GM23338 (cell line): ENCODE measurements at regions not wholly inside any gene's neighbourhood (a gene's known extent, or its start where the extent isn't known, plus 50 kb on each side); places are given as distances from the start of the nearest gene placed in this dataset.

Experiments used
- ATAC-seq: fragments of 200-7000 bp; cut with Tn5 transposase; 3 replicates; pipeline ENCODE4 v1.9.1; 2020
- DNase-seq: peaks from one replicate; pipeline ENCODE4 v3.0.0-alpha.2; 2015; ENCODE audit warnings: low spot score
- H2AFZ ChIP-seq: fragments of 200-600 bp; sonication (generic); 2 replicates; pipeline ENCODE4 v1.8.0; 2016; ENCODE audit warnings: antibody characterized with exemption, mild to moderate bottlenecking, moderate library complexity
- H3F3A ChIP-seq: fragments of 200-600 bp; sonication (generic); replicated peaks from 2 replicates; pipeline ENCODE4 v1.8.0; 2017; ENCODE audit warnings: antibody characterized with exemption, mixed run types, low read depth
- H3K27ac ChIP-seq: fragments of 200-600 bp; sonication (generic); 2 replicates; pipeline ENCODE4 v1.6.1; 2016; ENCODE audit warnings: low read depth
- H3K27me3 ChIP-seq: fragments of 200-600 bp; sonication (generic); 2 replicates; pipeline ENCODE4 v1.8.0; 2016; ENCODE audit warnings: mild to moderate bottlenecking, mixed run types, moderate library complexity; ENCODE audit not compliant: insufficient read depth
- H3K36me3 ChIP-seq: fragments of 200-600 bp; sonication (generic); 2 replicates; pipeline ENCODE4 v1.8.0; 2016; ENCODE audit warnings: mild to moderate bottlenecking; ENCODE audit not compliant: insufficient read depth
- H3K4me1 ChIP-seq: fragments of 200-600 bp; sonication (generic); 2 replicates; pipeline ENCODE4 v1.8.0; 2016; ENCODE audit warnings: mild to moderate bottlenecking, moderate library complexity; ENCODE audit not compliant: insufficient read depth
- H3K4me2 ChIP-seq: fragments of 200-600 bp; sonication (generic); 2 replicates; pipeline ENCODE4 v1.7.1; 2017; ENCODE audit warnings: mixed run types
- H3K4me3 ChIP-seq: fragments of 200-600 bp; sonication (generic); 2 replicates; pipeline ENCODE4 v1.6.1; 2016; ENCODE audit warnings: mixed run types
- H3K79me2 ChIP-seq: fragments of 200-600 bp; sonication (generic); replicated peaks from 2 replicates; pipeline ENCODE4 v1.8.0; 2017; ENCODE audit warnings: mild to moderate bottlenecking; ENCODE audit not compliant: insufficient read depth
- H3K9me2 ChIP-seq: fragments of 200-600 bp; sonication (generic); 2 replicates; pipeline ENCODE4 v1.8.0; 2017; ENCODE audit not compliant: insufficient read depth
- H4K20me1 ChIP-seq: fragments of 200-600 bp; sonication (generic); replicated peaks from 2 replicates; pipeline ENCODE4 v1.8.0; 2017; ENCODE audit warnings: mild to moderate bottlenecking; ENCODE audit not compliant: insufficient read depth
- H3K27ac Mint-ChIP-seq: 2 replicates; pipeline ENCODE4 v1.8.0; 2020; ENCODE audit warnings: inconsistent platforms, mild to moderate bottlenecking, moderate library complexity, mixed read lengths
- H3K27me3 Mint-ChIP-seq: 3 replicates; pipeline ENCODE4 v1.8.0; 2022; ENCODE audit warnings: low read depth, mild to moderate bottlenecking, moderate library complexity, mixed read lengths, inconsistent platforms; ENCODE audit not compliant: insufficient read depth, poor library complexity
- H3K36me3 Mint-ChIP-seq: 3 replicates; pipeline ENCODE4 v1.8.0; 2021; ENCODE audit warnings: low read depth, mild to moderate bottlenecking, inconsistent platforms, moderate library complexity, mixed read lengths
- H3K4me1 Mint-ChIP-seq: 3 replicates; pipeline ENCODE4 v1.8.0; 2020; ENCODE audit warnings: mild to moderate bottlenecking, inconsistent platforms, mixed read lengths
- H3K4me3 Mint-ChIP-seq: 3 replicates; pipeline ENCODE4 v1.8.0; 2021; ENCODE audit warnings: moderate library complexity, mild to moderate bottlenecking, inconsistent platforms, mixed read lengths
- H3K9me3 Mint-ChIP-seq: 3 replicates; pipeline ENCODE4 v1.8.0; 2020; ENCODE audit warnings: moderate library complexity, mild to moderate bottlenecking, inconsistent platforms, mixed read lengths
- CREB1 ChIP-seq: fragments of 250-450 bp; sonication (Bioruptor Pico); IDR thresholded peaks from 2 replicates; pipeline ENCODE4 v1.5.0; 2020; ENCODE audit warnings: low read depth, mild to moderate bottlenecking, moderate library complexity
- ETS1 ChIP-seq: IDR thresholded peaks from 2 replicates; pipeline ENCODE4 v1.6.1; 2016; ENCODE audit warnings: antibody characterized with exemption
- EZH2phosphoT487 ChIP-seq: fragments of 200-600 bp; sonication (generic); IDR thresholded peaks from one replicate; pipeline ENCODE4 v1.8.1; 2018; ENCODE audit warnings: antibody characterized with exemption; ENCODE audit not compliant: unreplicated experiment
- JUNB ChIP-seq: IDR thresholded peaks from one replicate; pipeline ENCODE4 v1.6.1; 2016; ENCODE audit warnings: antibody characterized with exemption; ENCODE audit not compliant: unreplicated experiment
- NANOG ChIP-seq: IDR thresholded peaks from 2 replicates; pipeline ENCODE4 v1.6.1; 2016; ENCODE audit warnings: antibody characterized with exemption, borderline replicate concordance
- REST ChIP-seq: IDR thresholded peaks from one replicate; pipeline ENCODE4 v1.6.1; 2018; ENCODE audit warnings: antibody characterized with exemption; ENCODE audit not compliant: unreplicated experiment
- STAT1 ChIP-seq: IDR thresholded peaks from one replicate; pipeline ENCODE4 v1.6.1; 2016; ENCODE audit warnings: antibody characterized with exemption; ENCODE audit not compliant: unreplicated experiment
- ZNF114 ChIP-seq: fragments of 250-450 bp; sonication (Bioruptor Pico); IDR thresholded peaks from 2 replicates; pipeline ENCODE4 v1.5.0; 2020; ENCODE audit warnings: mild to moderate bottlenecking, moderate library complexity
- ZNF331 ChIP-seq: fragments of 250-450 bp; sonication (Bioruptor Pico); IDR thresholded peaks from 2 replicates; pipeline ENCODE4 v1.5.0; 2020; ENCODE audit warnings: low read depth, mild to moderate bottlenecking, moderate library complexity
- ZNF462 ChIP-seq: fragments of 250-450 bp; sonication (Bioruptor Pico); IDR thresholded peaks from 2 replicates; pipeline ENCODE4 v1.5.0; 2020; ENCODE audit warnings: mild to moderate bottlenecking, moderate library complexity

- Histone ChIP-seq H4K20me1 (no peaks in the 10 kb centered on the region), H2AFZ (no peak overlapping the region), H3K36me3 (no peaks in the 10 kb centered on the region), H3F3A (no peaks in the 10 kb centered on the region), H3K27me3 (no peaks in the 10 kb centered on the region), H3K4me1 (peaks cover 36% of the 10 kb centered on the region), H3K4me3 (no peak overlapping the region), H3K27ac (no peak overlapping the region), H3K9me2 (no peaks in the 10 kb centered on the region), H3K79me2 (no peaks in the 10 kb centered on the region), H3K4me2 (peak overlapping the region; percentile 22; the same call in 1 of the 2 replicates)
- ATAC-seq (no peak), DNase-seq (no peak)
- H3K4me3 Mint-ChIP-seq: no peak overlapping the region
- H3K36me3 Mint-ChIP-seq: no peaks in the 10 kb centered on the region; the same call in 2 of the 3 replicates
- H3K4me1 Mint-ChIP-seq: peaks cover 14% of the 10 kb centered on the region; the same call in 2 of the 3 replicates
- no peak for TF ChIP-seq EZH2phosphoT487
- no peak for TF ChIP-seq REST
- TF ChIP-seq CREB1 (CRISPR knock-in tag): no peak
- no peak for TF ChIP-seq ZNF114 (CRISPR knock-in tag)
- no peak for TF ChIP-seq STAT1
- H3K27me3 Mint-ChIP-seq: no peaks in the 10 kb centered on the region
- peak overlapping the region; percentile 19; the same call in 1 of the 2 replicates for H3K27ac Mint-ChIP-seq
- H3K9me3 Mint-ChIP-seq: peaks cover 4% of the 10 kb centered on the region; the same call in 2 of the 3 replicates
These were observed 404.8 kb downstream of the LNPK start for GRCh38 chr2:175597286-175597685.

- H3K4me1 Mint-ChIP-seq: peaks cover 14% of the 10 kb centered on the region; the same call in 2 of the 3 replicates
- no peaks in the 10 kb centered on the region for H3K9me2 ChIP-seq
- TF ChIP-seq STAT1 (no peak), ZNF462 (CRISPR knock-in tag) (no peak), ETS1 (no peak), NANOG (no peak), ZNF331 (CRISPR knock-in tag) (no peak), JUNB (no peak), ZNF114 (CRISPR knock-in tag) (no peak), EZH2phosphoT487 (no peak), CREB1 (CRISPR knock-in tag) (no peak)
- H3K27ac ChIP-seq: no peak overlapping the region
- H3K4me3 ChIP-seq: no peak overlapping the region
- H3K4me2 ChIP-seq: no peak overlapping the region
- H3K36me3 Mint-ChIP-seq: no peaks in the 10 kb centered on the region; the same call in 2 of the 3 replicates
- H3K27me3 Mint-ChIP-seq: no peaks in the 10 kb centered on the region
- no peaks in the 10 kb centered on the region for H3K79me2 ChIP-seq
- H3K4me1 ChIP-seq: peaks cover 18% of the 10 kb centered on the region
- no peak overlapping the region for H3K4me3 Mint-ChIP-seq
- H3K36me3 ChIP-seq: no peaks in the 10 kb centered on the region
- no peaks in the 10 kb centered on the region for H4K20me1 ChIP-seq
- H3F3A ChIP-seq: no peaks in the 10 kb centered on the region
- H3K27ac Mint-ChIP-seq: no peak overlapping the region
- no peaks in the 10 kb centered on the region for H3K27me3 ChIP-seq
- DNase-seq: no peak
- H2AFZ ChIP-seq: no peak overlapping the region
- peaks cover 4% of the 10 kb centered on the region; the same call in 2 of the 3 replicates for H3K9me3 Mint-ChIP-seq
- ATAC-seq: no peak
These were observed 406.9 kb downstream of the LNPK start for GRCh38 chr2:175595139-175595538.
